ENCODE measurements at regions not wholly inside any gene's neighbourhood (a gene's known extent, or its start where the extent isn't known, plus 50 kb on each side); places are given as distances from the start of the nearest gene placed in this dataset.
"Not testable (repeated sequence)": the region's sequence is repeated elsewhere in the genome, so short reads cannot be mapped to it uniquely, and the experiment has no call there.

- H3K4me1 ChIP-seq = no peaks in the 10 kb centered on the region
- H3K36me3 ChIP-seq (ENCODE audit: control insufficient read depth, insufficient read depth, low read length) = no peaks in the 10 kb centered on the region
- no peaks in the 10 kb centered on the region for H3K9me3 ChIP-seq (ENCODE audit: control insufficient read depth, low read length)
- H3K9ac ChIP-seq = no peak overlapping the region
- no peak overlapping the region for H3K4me2 ChIP-seq (ENCODE audit: low read length)
- no peak overlapping the region for H2AFZ ChIP-seq
- H3K27ac ChIP-seq = no peak overlapping the region
- no peak overlapping the region for H3K4me3 ChIP-seq (ENCODE audit: low read depth, low read length)
- no peaks in the 10 kb centered on the region for H3K79me2 ChIP-seq
- no peaks in the 10 kb centered on the region for H3K27me3 ChIP-seq (ENCODE audit: control insufficient read depth, insufficient read depth, low read length)
- TF ChIP-seq CTCF (IDR thresholded peaks at IDR 0.05) = no peak
Observed at GRCh38 chr3:115204475-115204874, 57.4 kb upstream of the ZBTB20 start.

GRCh38 chr3:115208066-115208750, 61.1 kb upstream of the ZBTB20 start:
- no peak overlapping the region for H3K27ac ChIP-seq
- H3K27me3 ChIP-seq (ENCODE audit: control insufficient read depth, insufficient read depth, low read length) = no peaks in the 10 kb centered on the region
- H3K79me2 ChIP-seq = no peaks in the 10 kb centered on the region
- no peak overlapping the region for H3K4me2 ChIP-seq (ENCODE audit: low read length)
- H2AFZ ChIP-seq = no peak overlapping the region
- H3K9ac ChIP-seq = no peak overlapping the region
- no peak overlapping the region for H3K4me3 ChIP-seq (ENCODE audit: low read depth, low read length)
- H3K9me3 ChIP-seq (ENCODE audit: control insufficient read depth, low read length) = no peaks in the 10 kb centered on the region
- no peaks in the 10 kb centered on the region for H3K36me3 ChIP-seq (ENCODE audit: control insufficient read depth, insufficient read depth, low read length)
- no peak for TF ChIP-seq CTCF (IDR thresholded peaks at IDR 0.05)
- no peaks in the 10 kb centered on the region for H3K4me1 ChIP-seq

GRCh38 chr3:115211810-115212492, 64.9 kb upstream of the ZBTB20 start:
- no peaks in the 10 kb centered on the region for H3K4me1 ChIP-seq
- H3K27ac ChIP-seq = no peak overlapping the region
- H3K27me3 ChIP-seq (ENCODE audit: control insufficient read depth, insufficient read depth, low read length) = no peaks in the 10 kb centered on the region
- H3K4me3 ChIP-seq (ENCODE audit: low read depth, low read length) = no peak overlapping the region
- H3K9me3 ChIP-seq (ENCODE audit: control insufficient read depth, low read length) = no peaks in the 10 kb centered on the region
- no peak overlapping the region for H3K4me2 ChIP-seq (ENCODE audit: low read length)
- no peak overlapping the region for H2AFZ ChIP-seq
- TF ChIP-seq CTCF (IDR thresholded peaks at IDR 0.05) = no peak
- no peak overlapping the region for H3K9ac ChIP-seq
- no peaks in the 10 kb centered on the region for H3K79me2 ChIP-seq
- no peaks in the 10 kb centered on the region for H3K36me3 ChIP-seq (ENCODE audit: control insufficient read depth, insufficient read depth, low read length)

- no peak for TF ChIP-seq CTCF (IDR thresholded peaks at IDR 0.05)
- Histone ChIP-seq H3K9me3 (ENCODE audit: control insufficient read depth, low read length) (no peaks in the 10 kb centered on the region), H3K79me2 (no peaks in the 10 kb centered on the region), H3K4me3 (ENCODE audit: low read depth, low read length) (no peak overlapping the region), H2AFZ (no peak overlapping the region), H3K9ac (no peak overlapping the region), H3K4me2 (ENCODE audit: low read length) (no peak overlapping the region), H3K4me1 (no peaks in the 10 kb centered on the region), H3K36me3 (ENCODE audit: control insufficient read depth, insufficient read depth, low read length) (no peaks in the 10 kb centered on the region), H3K27ac (no peak overlapping the region), H3K27me3 (ENCODE audit: control insufficient read depth, insufficient read depth, low read length) (no peaks in the 10 kb centered on the region)
Observed at GRCh38 chr3:115212615-115213014, 65.5 kb upstream of the ZBTB20 start.

GRCh38 chr3:115213052-115213451, 66.0 kb upstream of the ZBTB20 start:
- H3K36me3 ChIP-seq (ENCODE audit: control insufficient read depth, insufficient read depth, low read length); H3K4me3 ChIP-seq (ENCODE audit: low read depth, low read length); H3K27me3 ChIP-seq (ENCODE audit: control insufficient read depth, insufficient read depth, low read length); H3K9ac ChIP-seq; H3K4me2 ChIP-seq (ENCODE audit: low read length); H3K4me1 ChIP-seq; H3K27ac ChIP-seq; H3K9me3 ChIP-seq (ENCODE audit: control insufficient read depth, low read length); H2AFZ ChIP-seq; H3K79me2 ChIP-seq: not testable (repeated sequence)
